ENCODE measurements at regions not wholly inside any gene's neighbourhood (a gene's known extent, or its start where the extent isn't known, plus 50 kb on each side); places are given as distances from the start of the nearest gene placed in this dataset.
A peak's percentile ranks its signal among the peaks of the same experiment; 100 is the strongest.

- Histone ChIP-seq H3K4me2 (ENCODE audit: insufficient read depth, low read length) (peak overlapping the region; percentile 76), H2AFZ (ENCODE audit: low read depth, low read length) (peak overlapping the region; percentile 88)
- in situ Hi-C loops (cut with MboI), result no loop called here
- no peak for TF ChIP-seq ZNF253 (CRISPR knock-in tag; conservative IDR thresholded peaks at IDR 0.05)
- 0 out of 2 replicates have a peak, but pooled peaks have one; percentile 7 for TF ChIP-seq SREBF2 (CRISPR knock-in tag; IDR thresholded peaks at IDR 0.05)
- peak in 1 of 2 experiments; percentile 51; a peak in 1 of 4 replicates for TF ChIP-seq TRIM24 (IDR thresholded peaks at IDR 0.05)
- no peak for TF ChIP-seq POLR3A (IDR thresholded peaks at IDR 0.05; ENCODE audit: borderline replicate concordance, extremely low read depth, insufficient read depth, insufficient read length)
- no peak for TF ChIP-seq ZNF133 (CRISPR knock-in tag; IDR thresholded peaks at IDR 0.05)
- peak; percentile 25; the same call in 1 of the 2 replicates for TF ChIP-seq MTA2 (IDR thresholded peaks at IDR 0.05; ENCODE audit: low read depth)
- peak; percentile 24 for TF ChIP-seq POLR2B (IDR thresholded peaks at IDR 0.05; ENCODE audit: low read depth, partially characterized antibody)
- no peak for TF ChIP-seq ZNF146 (CRISPR knock-in tag; IDR thresholded peaks at IDR 0.05; ENCODE audit: unreplicated experiment)
- peak; percentile 83; the same call in 1 of the 2 replicates for TF ChIP-seq ZEB2 (IDR thresholded peaks at IDR 0.05)
- no peak for TF ChIP-seq PBX2 (CRISPR knock-in tag; IDR thresholded peaks at IDR 0.05; ENCODE audit: low read depth)
- no peak; the same call in 1 of the 2 replicates for TF ChIP-seq PBX2 (tag; conservative IDR thresholded peaks at IDR 0.05; ENCODE audit: low read depth)
- no peak for TF ChIP-seq HMG20B (CRISPR knock-in tag; IDR thresholded peaks at IDR 0.05)
- peak; percentile 85; the same call in 1 of the 2 replicates for TF ChIP-seq PHF21A (IDR thresholded peaks at IDR 0.05; ENCODE audit: borderline replicate concordance, low read depth)
- no peak for TF ChIP-seq SRSF9 (IDR thresholded peaks at IDR 0.05; ENCODE audit: borderline replicate concordance, low read depth, low read length)
- 0 out of 2 replicates have a peak, but pooled peaks have one; percentile 49 for TF ChIP-seq TAL1 (IDR thresholded peaks at IDR 0.05)
Measured at GRCh38 chr5:124628721-124629596, 117.5 kb downstream of the ZNF608 start.

More at GRCh38 chr5:124628721-124629596, 117.5 kb downstream of the ZNF608 start:
- peak; percentile 86 to 94 (median 89) for DNase-seq (ENCODE audit: extremely low read depth in 1 of 4, low spot score in 3 of 4)
- H4K20me1 ChIP-seq (replicated peaks; ENCODE audit: control insufficient read depth, insufficient read depth, low read length), result no peaks in the 10 kb centered on the region
- H3K27ac ChIP-seq (ENCODE audit: extremely low read depth, low read depth, low read length), result peak overlapping the region; percentile 73; the same call in 2 of the 3 replicates
- no peaks in the 10 kb centered on the region for H3K9me3 ChIP-seq (replicated peaks; ENCODE audit: control insufficient read depth, insufficient read depth, low read depth, low read length)
- 14% methylated on average over 17 of the region's 17 CpGs for WGBS (ENCODE audit: insufficient coverage, low coverage, missing lambda C conversion rate)
- peaks cover 19 to 39% of the 10 kb centered on the region in 2 experiments for H3K4me1 ChIP-seq (replicated peaks in 1 of 2; ENCODE audit: control insufficient read depth in 2 of 2, insufficient read depth in 2 of 2, low read length in 2 of 2)
- POLR2A ChIA-PET, result interaction anchor here (1.0 to 1.3 kb wide), 4 partner anchors 14 to 181 kb away, joined by 3 to 4 read pairs (median 3); no protein-coding TSS in a partner anchor
- no TSS peak for BruUV-seq (replicated peaks)
- H3K9me1 ChIP-seq (ENCODE audit: control insufficient read depth, insufficient read depth, low read length), result no peaks in the 10 kb centered on the region
- no peaks in the 10 kb centered on the region for H3K79me2 ChIP-seq (ENCODE audit: control insufficient read depth, insufficient read depth, low read length)
- intact Hi-C loops (cut with micrococcal nuclease), result no loop called here
- no peak overlapping the region; the same call in 1 of the 2 replicates for H3K4me3 ChIP-seq
- FAIRE-seq, result peak; percentile 95
- ATAC-seq, result peak; percentile 97
- H3K36me3 ChIP-seq (ENCODE audit: control insufficient read depth, insufficient read depth, low read length), result no peaks in the 10 kb centered on the region
- peak overlapping the region; percentile 45 to 79 for H3K9ac ChIP-seq (ENCODE audit: insufficient read depth in 1 of 2, low read depth in 2 of 2, low read length in 2 of 2)
- CTCF ChIA-PET (ENCODE audit: low intra/inter-chr PET ratio), result no interaction called here
- H3K27me3 ChIP-seq (ENCODE audit: control insufficient read depth in 2 of 2, insufficient read depth in 2 of 2, low read length in 2 of 2), result no peaks in the 10 kb centered on the region

All from K562 (cell line).